GM10266 (cell line): ENCODE measurements at regions not wholly inside any gene's neighbourhood (a gene's known extent, or its start where the extent isn't known, plus 50 kb on each side); places are given as distances from the start of the nearest gene placed in this dataset.
"Not testable (repeated sequence)": the region's sequence is repeated elsewhere in the genome, so short reads cannot be mapped to it uniquely, and the experiment has no call there.

Source experiments
- DNase-seq: peaks from one replicate; pipeline ENCODE4 v3.0.0; 2012; ENCODE audit errors: extremely low spot score
- TF ChIP-seq, protein P1 (sequence below): IDR thresholded peaks from 2 replicates; pipeline ENCODE4 v1.5.1; 2012; ENCODE audit warnings: mild to moderate bottlenecking, low read depth; ENCODE audit not compliant: control insufficient read depth, insufficient read depth; ENCODE audit errors: missing control alignments

- no peak for DNase-seq
- TF ChIP-seq, protein P1, sequence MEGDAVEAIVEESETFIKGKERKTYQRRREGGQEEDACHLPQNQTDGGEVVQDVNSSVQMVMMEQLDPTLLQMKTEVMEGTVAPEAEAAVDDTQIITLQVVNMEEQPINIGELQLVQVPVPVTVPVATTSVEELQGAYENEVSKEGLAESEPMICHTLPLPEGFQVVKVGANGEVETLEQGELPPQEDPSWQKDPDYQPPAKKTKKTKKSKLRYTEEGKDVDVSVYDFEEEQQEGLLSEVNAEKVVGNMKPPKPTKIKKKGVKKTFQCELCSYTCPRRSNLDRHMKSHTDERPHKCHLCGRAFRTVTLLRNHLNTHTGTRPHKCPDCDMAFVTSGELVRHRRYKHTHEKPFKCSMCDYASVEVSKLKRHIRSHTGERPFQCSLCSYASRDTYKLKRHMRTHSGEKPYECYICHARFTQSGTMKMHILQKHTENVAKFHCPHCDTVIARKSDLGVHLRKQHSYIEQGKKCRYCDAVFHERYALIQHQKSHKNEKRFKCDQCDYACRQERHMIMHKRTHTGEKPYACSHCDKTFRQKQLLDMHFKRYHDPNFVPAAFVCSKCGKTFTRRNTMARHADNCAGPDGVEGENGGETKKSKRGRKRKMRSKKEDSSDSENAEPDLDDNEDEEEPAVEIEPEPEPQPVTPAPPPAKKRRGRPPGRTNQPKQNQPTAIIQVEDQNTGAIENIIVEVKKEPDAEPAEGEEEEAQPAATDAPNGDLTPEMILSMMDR = no peak
Measured at GRCh38 chr4:72860766-72861165, 208.8 kb downstream of the COX18 start.

GRCh38 chr4:72858328-72858727 is 211.2 kb downstream of the COX18 start:
- DNase-seq = no peak
- TF ChIP-seq, protein P1 = no peak

DNA sequence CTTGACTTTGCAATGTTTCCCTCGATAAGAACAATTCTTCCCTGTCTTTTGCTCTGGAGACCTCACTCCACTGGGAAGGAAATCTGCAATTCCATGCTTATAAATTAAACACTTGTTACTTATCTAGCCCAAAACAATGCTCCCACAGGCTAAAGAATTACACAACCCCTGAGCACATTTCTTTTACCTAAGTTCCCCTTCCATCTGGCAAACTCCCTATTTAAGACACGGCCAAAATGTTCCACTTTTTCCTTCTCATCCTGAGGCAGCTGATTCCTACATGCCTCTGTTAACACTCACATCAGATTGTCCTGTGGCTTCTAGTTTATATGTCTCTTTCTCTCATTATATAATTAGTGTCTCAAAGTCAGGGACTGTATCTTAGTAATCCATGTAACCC is 211.7 kb downstream of the COX18 start:
- DNase-seq = no peak
- TF ChIP-seq, protein P1 = no peak

- TF ChIP-seq, protein P1 = no peak
- DNase-seq = no peak
Measured at GRCh38 chr4:72857216-72857615, 212.3 kb downstream of the COX18 start.

GRCh38 chr4:72846280-72847111 is 223.0 kb downstream of the COX18 start:
- TF ChIP-seq, protein P1 = no peak
- DNase-seq = no peak

DNA sequence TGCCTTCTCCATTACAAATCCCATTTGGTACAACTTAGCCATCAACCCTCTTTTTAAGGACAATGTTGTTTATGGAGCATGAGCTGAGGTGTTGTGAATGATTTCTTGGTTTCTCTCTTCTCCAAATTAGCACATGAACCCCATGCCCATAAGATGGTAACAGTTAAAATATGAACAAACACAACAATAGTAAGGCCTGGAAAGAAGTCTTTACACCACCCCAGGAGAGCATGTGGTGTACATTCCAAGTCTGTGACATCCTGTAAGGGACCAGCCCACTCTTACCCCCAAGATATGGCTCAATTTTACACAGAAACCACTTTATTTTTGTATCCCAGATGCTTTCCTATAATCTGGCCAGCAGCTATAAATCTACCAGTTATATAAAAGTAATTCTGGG is 226.1 kb downstream of the COX18 start:
- DNase-seq = no peak
- TF ChIP-seq, protein P1 = no peak

GRCh38 chr4:72842323-72842722 is 227.2 kb downstream of the COX18 start:
- no peak for DNase-seq
- TF ChIP-seq, protein P1 = no peak

- not testable (repeated sequence) for DNase-seq
Measured at GRCh38 chr4:72840166-72840565, 229.3 kb downstream of the COX18 start.
